ENCODE measurements at regions not wholly inside any gene's neighbourhood (a gene's known extent, or its start where the extent isn't known, plus 50 kb on each side); places are given as distances from the start of the nearest gene placed in this dataset.

DNA sequence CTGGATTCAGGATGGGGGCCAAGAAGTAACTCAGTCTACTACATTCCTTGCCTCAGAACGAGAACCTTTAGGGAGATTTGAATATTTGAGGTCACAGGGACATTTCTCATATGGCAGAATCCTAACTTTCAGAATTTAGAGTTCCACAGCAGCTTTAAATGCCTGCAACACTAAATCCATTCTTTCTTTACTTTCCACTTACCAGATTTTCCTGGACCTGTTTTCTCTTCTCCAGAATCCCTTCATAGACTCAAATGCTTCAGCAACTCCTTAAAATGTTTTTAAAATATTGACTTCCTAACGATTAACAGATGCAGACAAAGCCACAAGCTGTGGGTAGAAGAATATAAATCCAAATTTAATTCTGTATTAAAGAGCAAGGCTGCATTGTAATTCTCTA, 63.1 kb downstream of the PRSS23 start:
- TF ChIP-seq, protein P1, sequence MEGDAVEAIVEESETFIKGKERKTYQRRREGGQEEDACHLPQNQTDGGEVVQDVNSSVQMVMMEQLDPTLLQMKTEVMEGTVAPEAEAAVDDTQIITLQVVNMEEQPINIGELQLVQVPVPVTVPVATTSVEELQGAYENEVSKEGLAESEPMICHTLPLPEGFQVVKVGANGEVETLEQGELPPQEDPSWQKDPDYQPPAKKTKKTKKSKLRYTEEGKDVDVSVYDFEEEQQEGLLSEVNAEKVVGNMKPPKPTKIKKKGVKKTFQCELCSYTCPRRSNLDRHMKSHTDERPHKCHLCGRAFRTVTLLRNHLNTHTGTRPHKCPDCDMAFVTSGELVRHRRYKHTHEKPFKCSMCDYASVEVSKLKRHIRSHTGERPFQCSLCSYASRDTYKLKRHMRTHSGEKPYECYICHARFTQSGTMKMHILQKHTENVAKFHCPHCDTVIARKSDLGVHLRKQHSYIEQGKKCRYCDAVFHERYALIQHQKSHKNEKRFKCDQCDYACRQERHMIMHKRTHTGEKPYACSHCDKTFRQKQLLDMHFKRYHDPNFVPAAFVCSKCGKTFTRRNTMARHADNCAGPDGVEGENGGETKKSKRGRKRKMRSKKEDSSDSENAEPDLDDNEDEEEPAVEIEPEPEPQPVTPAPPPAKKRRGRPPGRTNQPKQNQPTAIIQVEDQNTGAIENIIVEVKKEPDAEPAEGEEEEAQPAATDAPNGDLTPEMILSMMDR (IDR thresholded peaks at IDR 0.05 in 8 of 11, conservative IDR thresholded peaks at IDR 0.05 in 3 of 11) = no peak
- TF ChIP-seq POLR2A (IDR thresholded peaks at IDR 0.05) = no peak
